Psoas muscle (tissue), 7 donors: ENCODE measurements at regions not wholly inside any gene's neighbourhood (a gene's known extent, or its start where the extent isn't known, plus 50 kb on each side); places are given as distances from the start of the nearest gene placed in this dataset.

ENCODE experiments used
- ATAC-seq, 4 donors: fragments of 200-7000 bp; cut with Tn5 transposase; one replicate each; pipeline ENCODE4 v1.9.1; 2020; ENCODE audit warnings: moderate library complexity in 3 of 4, mild to moderate bottlenecking in 2 of 4
- DNase-seq, 2 donors: peaks; one replicate each; pipeline ENCODE4 v3.0.0-alpha.2; 2020
- H3K27ac ChIP-seq: fragments of 200-600 bp; one replicate; pipeline ENCODE4 v1.8.0; 2022
- H3K27me3 ChIP-seq, 3 donors: fragments of 200-600 bp in 1 of 3; one replicate each; pipeline versions ENCODE4 v1.6.1 to v1.8.0; 2013 to 2022; ENCODE audit warnings: low read length in 2 of 3, mild to moderate bottlenecking in 2 of 3, moderate library complexity in 1 of 3; ENCODE audit not compliant: insufficient read depth in 3 of 3
- H3K36me3 ChIP-seq, 2 donors: fragments of 200-600 bp in 1 of 2; one replicate each; pipeline versions ENCODE4 v1.6.1 to v1.8.0; 2013 to 2022; ENCODE audit warnings: low read depth in 1 of 2, mild to moderate bottlenecking in 1 of 2, moderate library complexity in 1 of 2; ENCODE audit not compliant: insufficient read depth in 1 of 2
- H3K4me1 ChIP-seq: fragments of 200-600 bp; one replicate; pipeline ENCODE4 v1.8.0; 2022
- H3K4me3 ChIP-seq: fragments of 200-600 bp; one replicate; pipeline ENCODE4 v1.8.0; 2022; ENCODE audit warnings: mild to moderate bottlenecking
- H3K9me3 ChIP-seq: fragments of 200-600 bp; one replicate; pipeline ENCODE4 v1.8.0; 2022
- CTCF ChIP-seq: fragments of 200-600 bp; IDR thresholded peaks from one replicate; pipeline ENCODE4 v1.8.0; 2022; ENCODE audit warnings: antibody characterized with exemption
- WGBS, 3 donors: extraction: QIAGEN DNeasy Blood & Tissue Kit; methylation state at CpG; one replicate each; pipeline versions ENCODE4 v1.1.6 to v1.1.7; 2013; 5-methylcytosine and 5-hydroxymethylcytosine counted together
- intact Hi-C, 2 donors: fragments of 100-400 bp; cut with DNase I; formaldehyde crosslinking; loops; one replicate each; pipeline versions ENCODE4 v1.11.0 to v1.14.2; 2022
- donor health status: healthy with polysubstance abuse.
- donor health status: DM: no; HTN: no; CAD: no; lungs with moderate emphysema.
- donor health status: Bipolar disorder and iron deficiency.
- donor health status: healthy.
- donor health status: DM: yes; HTN: yes; CAD: no.
- donor health status: DM: no; HTN: no; CAD: no.
- donor health status: DM: yes; HTN: yes; CAD: no.

- no peak overlapping the region for H3K4me3 ChIP-seq
- H3K36me3 ChIP-seq: no peaks in the 10 kb centered on the region
- H3K27me3 ChIP-seq: no peaks in the 10 kb centered on the region
- ATAC-seq (no peak), DNase-seq (no peak)
- H3K4me1 ChIP-seq: no peaks in the 10 kb centered on the region
- intact Hi-C loops: no loop called here
- no peak for TF ChIP-seq CTCF
- no peak overlapping the region for H3K27ac ChIP-seq
- H3K9me3 ChIP-seq: no peaks in the 10 kb centered on the region
These were observed 737.3 kb downstream of the MTRR start for GRCh38 chr5:8606231-8606630.

GRCh38 chr5:8611067-8611466 lies 742.1 kb downstream of the MTRR start:
- no peak overlapping the region for H3K27ac ChIP-seq
- 85 to 87% (median 86%) methylated on average over 3 of the region's 3 CpGs for WGBS, 3 donors
- no peak for TF ChIP-seq CTCF
- no peaks in the 10 kb centered on the region for H3K36me3 ChIP-seq
- DNase-seq (no peak), ATAC-seq (no peak)
- H3K4me1 ChIP-seq: no peaks in the 10 kb centered on the region
- intact Hi-C loops: no loop called here
- H3K4me3 ChIP-seq: no peak overlapping the region
- H3K9me3 ChIP-seq: no peaks in the 10 kb centered on the region
- no peaks in the 10 kb centered on the region for H3K27me3 ChIP-seq

- intact Hi-C loops: no loop called here
- WGBS, 3 donors: 63 to 84% (median 68%) methylated on average over 4 of the region's 4 CpGs
- H3K27ac ChIP-seq: no peak overlapping the region
- H3K36me3 ChIP-seq: no peaks in the 10 kb centered on the region
- DNase-seq (no peak), ATAC-seq (no peak)
- H3K4me1 ChIP-seq: no peaks in the 10 kb centered on the region
- TF ChIP-seq CTCF: no peak
- no peaks in the 10 kb centered on the region for H3K9me3 ChIP-seq
- no peak overlapping the region for H3K4me3 ChIP-seq
- H3K27me3 ChIP-seq: no peaks in the 10 kb centered on the region
These were observed 744.2 kb downstream of the MTRR start for GRCh38 chr5:8613078-8613685.

- WGBS, 3 donors: 75 to 90% (median 88%) methylated on average over 7 of the region's 7 CpGs
- H3K4me1 ChIP-seq: no peaks in the 10 kb centered on the region
These were observed 746.4 kb downstream of the MTRR start for GRCh38 chr5:8615142-8615858.

More at GRCh38 chr5:8615142-8615858, 746.4 kb downstream of the MTRR start:
- H3K27me3 ChIP-seq: no peaks in the 10 kb centered on the region
- no peak overlapping the region for H3K27ac ChIP-seq
- ATAC-seq (no peak), DNase-seq (no peak)
- intact Hi-C loops: no loop called here
- H3K4me3 ChIP-seq: no peak overlapping the region
- no peak for TF ChIP-seq CTCF
- H3K36me3 ChIP-seq: no peaks in the 10 kb centered on the region
- H3K9me3 ChIP-seq: no peaks in the 10 kb centered on the region
